ENCODE measurements at regions not wholly inside any gene's neighbourhood (a gene's known extent, or its start where the extent isn't known, plus 50 kb on each side); places are given as distances from the start of the nearest gene placed in this dataset.

DNA sequence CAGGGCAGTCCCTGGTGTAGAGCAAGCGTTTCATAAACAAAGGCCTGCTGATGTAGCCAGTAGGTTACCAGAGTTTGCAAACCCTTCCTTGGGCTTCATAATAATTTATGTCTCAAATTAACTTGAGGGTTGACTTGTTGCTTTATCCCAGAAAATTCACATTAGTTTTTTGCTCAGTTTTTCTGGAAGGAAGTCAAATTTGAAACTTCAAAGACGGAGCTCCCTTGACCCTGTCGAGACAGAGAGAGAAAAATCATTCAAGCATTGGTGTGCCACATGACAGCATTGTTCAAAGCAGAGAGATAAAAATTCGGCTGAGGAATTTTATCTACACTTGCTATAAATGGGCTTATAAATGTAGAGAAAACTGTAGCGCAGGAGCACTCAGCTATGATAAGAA is 627.7 kb downstream of the TNS3 start:
- no peak overlapping the region for H3K4me3 ChIP-seq (ENCODE audit: low read depth, low read length)
- no peak overlapping the region for H3K4me3 Mint-ChIP-seq
- H3K36me3 Mint-ChIP-seq = no peaks in the 10 kb centered on the region
- no peaks in the 10 kb centered on the region for H3K27me3 ChIP-seq (ENCODE audit: control insufficient read depth, insufficient read depth, low read length)
- H3K4me1 ChIP-seq (ENCODE audit: control insufficient read depth, insufficient read depth, low read length, poor library complexity, severe bottlenecking) = no peaks in the 10 kb centered on the region
- H3K27ac Mint-ChIP-seq = no peak overlapping the region
- no peak overlapping the region for H3K27ac ChIP-seq (ENCODE audit: insufficient read depth, low read length, poor library complexity, severe bottlenecking)
- no peaks in the 10 kb centered on the region for H3K36me3 ChIP-seq (ENCODE audit: control insufficient read depth, insufficient read depth, low read length)
- H3K9me3 ChIP-seq (ENCODE audit: control insufficient read depth in 2 of 2, low read length in 2 of 2) = no peaks in the 10 kb centered on the region
- no peaks in the 10 kb centered on the region for H3K27me3 Mint-ChIP-seq
- H3K4me1 Mint-ChIP-seq = no peaks in the 10 kb centered on the region
- DNase-seq (no peak), ATAC-seq (ENCODE audit: low read depth in 2 of 2) (no peak)
- H3K9me3 Mint-ChIP-seq = peaks cover 0 to 8% (median 4%) of the 10 kb centered on the region in 7 donors

DNA sequence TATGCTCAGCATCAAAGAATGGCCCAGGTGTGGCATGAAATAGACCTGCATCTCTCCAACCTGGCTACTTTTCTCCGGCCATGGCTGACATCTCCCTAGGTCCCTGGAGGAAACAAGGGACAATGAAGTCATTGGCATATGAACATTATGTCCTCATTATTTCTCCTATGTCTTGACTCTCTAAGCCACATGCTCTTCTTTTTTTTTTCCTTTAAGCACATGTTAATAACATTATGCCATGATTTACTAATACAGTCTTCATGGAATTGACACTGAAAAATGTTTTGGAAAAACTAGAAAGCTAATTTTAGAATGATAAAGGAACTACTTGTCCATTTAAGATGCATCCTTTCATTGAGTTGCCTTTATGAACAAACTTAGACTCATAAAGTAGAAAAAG is 628.9 kb downstream of the TNS3 start:
- Mint-ChIP-seq H3K4me3 (no peak overlapping the region), H3K27ac (no peak overlapping the region), H3K9me3 (peaks cover 0 to 5% (median 3%) of the 10 kb centered on the region in 7 donors), H3K4me1 (no peaks in the 10 kb centered on the region), H3K36me3 (no peaks in the 10 kb centered on the region), H3K27me3 (no peaks in the 10 kb centered on the region)
- Histone ChIP-seq H3K27me3 (ENCODE audit: control insufficient read depth, insufficient read depth, low read length) (no peaks in the 10 kb centered on the region), H3K4me1 (ENCODE audit: control insufficient read depth, insufficient read depth, low read length, poor library complexity, severe bottlenecking) (no peaks in the 10 kb centered on the region), H3K27ac (ENCODE audit: insufficient read depth, low read length, poor library complexity, severe bottlenecking) (no peak overlapping the region), H3K4me3 (ENCODE audit: low read depth, low read length) (no peak overlapping the region), H3K36me3 (ENCODE audit: control insufficient read depth, insufficient read depth, low read length) (no peaks in the 10 kb centered on the region), H3K9me3 (ENCODE audit: control insufficient read depth in 2 of 2, low read length in 2 of 2) (no peaks in the 10 kb centered on the region)
- ATAC-seq (ENCODE audit: low read depth in 2 of 2) (no peak), DNase-seq (no peak)

DNA sequence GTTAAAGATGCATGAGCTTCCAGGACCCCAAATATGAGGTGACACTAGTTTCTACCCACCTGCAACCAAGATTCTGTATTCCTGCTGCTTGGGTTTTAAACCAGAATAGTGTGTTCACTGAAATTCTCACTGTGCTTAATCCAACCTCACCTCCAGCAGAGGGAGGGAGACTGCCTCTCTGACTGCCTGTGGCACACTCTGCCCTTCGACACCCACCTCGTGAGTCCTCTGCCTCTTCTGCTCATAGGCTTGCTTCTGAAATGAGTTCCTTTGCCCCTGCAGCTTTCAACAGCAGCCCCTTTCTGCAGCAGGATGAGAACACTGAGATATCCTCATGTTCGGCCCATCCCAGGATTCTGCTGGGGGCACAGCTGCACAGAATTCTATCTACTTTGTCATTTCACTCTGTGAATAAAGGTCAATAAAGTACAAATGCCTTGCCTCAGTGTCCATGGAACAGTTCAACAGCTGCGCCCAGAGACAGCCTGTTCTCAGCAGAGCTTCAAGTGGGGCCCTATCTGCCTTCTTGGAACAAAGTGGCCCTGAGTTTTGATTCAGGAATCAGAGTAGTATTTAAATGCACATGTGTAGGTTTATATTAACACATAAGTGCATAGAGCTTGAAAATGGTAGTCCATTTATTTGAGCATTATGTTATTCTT is 632.5 kb downstream of the TNS3 start:
- Histone ChIP-seq H3K27me3 (ENCODE audit: control insufficient read depth, insufficient read depth, low read length) (no peaks in the 10 kb centered on the region), H3K4me1 (ENCODE audit: control insufficient read depth, insufficient read depth, low read length, poor library complexity, severe bottlenecking) (no peaks in the 10 kb centered on the region), H3K27ac (ENCODE audit: insufficient read depth, low read length, poor library complexity, severe bottlenecking) (no peak overlapping the region), H3K9me3 (ENCODE audit: control insufficient read depth in 2 of 2, low read length in 2 of 2) (no peaks in the 10 kb centered on the region), H3K36me3 (ENCODE audit: control insufficient read depth, insufficient read depth, low read length) (no peaks in the 10 kb centered on the region), H3K4me3 (ENCODE audit: low read depth, low read length) (no peak overlapping the region)
- H3K9me3 Mint-ChIP-seq = peaks cover 0 to 5% (median 1%) of the 10 kb centered on the region in 7 donors
- no peaks in the 10 kb centered on the region for H3K4me1 Mint-ChIP-seq
- H3K27me3 Mint-ChIP-seq = no peaks in the 10 kb centered on the region
- H3K36me3 Mint-ChIP-seq = no peaks in the 10 kb centered on the region
- DNase-seq (no peak), ATAC-seq (ENCODE audit: low read depth in 2 of 2) (no peak)
- H3K27ac Mint-ChIP-seq = no peak overlapping the region
- no peak overlapping the region for H3K4me3 Mint-ChIP-seq

DNA sequence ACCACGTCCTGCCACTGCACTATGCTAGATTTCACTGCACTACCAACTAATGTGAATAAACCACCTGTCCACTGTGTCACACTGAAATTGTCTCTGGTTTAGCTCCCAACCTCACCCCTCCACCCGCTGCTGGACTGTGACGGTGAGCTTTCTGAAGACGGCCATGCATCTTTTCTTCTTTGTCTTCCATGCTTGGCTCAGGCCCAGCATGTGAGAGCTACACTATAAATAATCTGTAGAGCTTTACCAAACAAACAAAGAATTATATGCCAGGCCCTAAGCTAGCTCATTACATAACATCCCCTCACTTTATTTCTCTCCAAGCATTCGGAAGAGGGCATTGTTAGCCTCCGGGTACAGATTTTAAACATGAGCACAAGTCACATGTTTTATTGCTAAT is 633.2 kb downstream of the TNS3 start:
- Mint-ChIP-seq H3K4me3 (no peak overlapping the region), H3K27me3 (no peaks in the 10 kb centered on the region), H3K27ac (no peak overlapping the region), H3K36me3 (no peaks in the 10 kb centered on the region), H3K4me1 (no peaks in the 10 kb centered on the region), H3K9me3 (peaks cover 0 to 5% (median 3%) of the 10 kb centered on the region in 7 donors)
- no peaks in the 10 kb centered on the region for H3K9me3 ChIP-seq (ENCODE audit: control insufficient read depth in 2 of 2, low read length in 2 of 2)
- no peak overlapping the region for H3K27ac ChIP-seq (ENCODE audit: insufficient read depth, low read length, poor library complexity, severe bottlenecking)
- no peaks in the 10 kb centered on the region for H3K36me3 ChIP-seq (ENCODE audit: control insufficient read depth, insufficient read depth, low read length)
- DNase-seq = no peak
- H3K4me1 ChIP-seq (ENCODE audit: control insufficient read depth, insufficient read depth, low read length, poor library complexity, severe bottlenecking) = no peaks in the 10 kb centered on the region
- no peak overlapping the region for H3K4me3 ChIP-seq (ENCODE audit: low read depth, low read length)
- no peaks in the 10 kb centered on the region for H3K27me3 ChIP-seq (ENCODE audit: control insufficient read depth, insufficient read depth, low read length)
- ATAC-seq (ENCODE audit: low read depth in 2 of 2) = no peak

DNA sequence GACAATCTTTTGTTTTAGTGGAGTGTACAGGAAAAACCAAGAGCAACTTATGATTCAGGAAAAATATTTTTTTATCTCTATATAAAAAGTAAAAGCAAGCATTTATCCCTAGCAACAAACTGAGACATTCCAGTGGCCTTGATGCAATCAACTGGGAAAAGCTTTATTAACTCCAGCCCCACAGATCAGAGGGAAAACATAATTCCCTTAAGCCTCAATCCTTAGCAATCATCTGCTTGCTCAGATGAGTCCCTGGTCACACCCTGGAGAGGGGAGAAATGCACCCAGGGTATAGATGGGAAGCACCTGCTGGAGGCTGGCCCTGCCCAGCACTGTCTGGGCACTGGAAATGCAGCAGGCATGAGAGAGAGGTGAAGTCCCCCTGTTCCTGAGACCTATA is 636.6 kb downstream of the TNS3 start:
- Mint-ChIP-seq H3K4me1 (no peaks in the 10 kb centered on the region), H3K27ac (no peak overlapping the region)
- ATAC-seq (ENCODE audit: low read depth in 2 of 2) = no peak

DNA sequence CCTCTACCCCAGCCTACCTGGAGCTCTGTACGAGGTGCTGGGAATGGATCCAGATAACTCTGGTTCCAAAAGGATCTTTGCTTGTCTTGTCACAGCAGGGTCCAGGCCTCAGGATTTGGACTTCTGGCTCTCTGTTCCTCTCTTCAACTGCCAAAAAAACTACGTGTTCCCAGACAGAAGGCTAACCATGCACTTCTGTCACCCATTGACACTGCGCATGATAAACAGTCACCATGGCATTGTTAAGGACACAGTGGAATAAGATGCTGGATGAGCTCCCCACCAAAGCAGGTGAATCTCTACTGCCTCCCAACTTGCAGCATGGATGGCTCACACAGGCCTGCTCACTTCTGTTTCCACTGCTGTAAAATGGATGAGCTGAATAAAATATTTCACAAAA is 637.9 kb downstream of the TNS3 start:
- Histone ChIP-seq H3K4me3 (ENCODE audit: low read depth, low read length) (no peak overlapping the region), H3K9me3 (ENCODE audit: control insufficient read depth in 2 of 2, low read length in 2 of 2) (peaks cover 0 to 5% of the 10 kb centered on the region in 2 experiments), H3K4me1 (ENCODE audit: control insufficient read depth, insufficient read depth, low read length, poor library complexity, severe bottlenecking) (no peaks in the 10 kb centered on the region), H3K27me3 (ENCODE audit: control insufficient read depth, insufficient read depth, low read length) (no peaks in the 10 kb centered on the region), H3K36me3 (ENCODE audit: control insufficient read depth, insufficient read depth, low read length) (no peaks in the 10 kb centered on the region), H3K27ac (ENCODE audit: insufficient read depth, low read length, poor library complexity, severe bottlenecking) (no peak overlapping the region)
- Mint-ChIP-seq H3K27ac (no peak overlapping the region), H3K4me3 (no peak overlapping the region), H3K36me3 (no peaks in the 10 kb centered on the region), H3K4me1 (no peaks in the 10 kb centered on the region), H3K27me3 (no peaks in the 10 kb centered on the region), H3K9me3 (peaks cover 0 to 9% (median 0%) of the 10 kb centered on the region in 7 donors)
- DNase-seq = no peak
- no peak for ATAC-seq (ENCODE audit: low read depth in 2 of 2)

More for the DNA sequence above, 636.6 kb downstream of the TNS3 start:
- no peaks in the 10 kb centered on the region for H3K36me3 Mint-ChIP-seq
- Histone ChIP-seq H3K4me1 (ENCODE audit: control insufficient read depth, insufficient read depth, low read length, poor library complexity, severe bottlenecking) (no peaks in the 10 kb centered on the region), H3K9me3 (ENCODE audit: control insufficient read depth in 2 of 2, low read length in 2 of 2) (no peaks in the 10 kb centered on the region), H3K27ac (ENCODE audit: insufficient read depth, low read length, poor library complexity, severe bottlenecking) (no peak overlapping the region), H3K27me3 (ENCODE audit: control insufficient read depth, insufficient read depth, low read length) (no peaks in the 10 kb centered on the region), H3K36me3 (ENCODE audit: control insufficient read depth, insufficient read depth, low read length) (no peaks in the 10 kb centered on the region), H3K4me3 (ENCODE audit: low read depth, low read length) (no peak overlapping the region)
- no peak overlapping the region for H3K4me3 Mint-ChIP-seq
- H3K27me3 Mint-ChIP-seq = no peaks in the 10 kb centered on the region
- peaks cover 0 to 11% (median 0%) of the 10 kb centered on the region in 7 donors for H3K9me3 Mint-ChIP-seq
- DNase-seq = no peak

DNA sequence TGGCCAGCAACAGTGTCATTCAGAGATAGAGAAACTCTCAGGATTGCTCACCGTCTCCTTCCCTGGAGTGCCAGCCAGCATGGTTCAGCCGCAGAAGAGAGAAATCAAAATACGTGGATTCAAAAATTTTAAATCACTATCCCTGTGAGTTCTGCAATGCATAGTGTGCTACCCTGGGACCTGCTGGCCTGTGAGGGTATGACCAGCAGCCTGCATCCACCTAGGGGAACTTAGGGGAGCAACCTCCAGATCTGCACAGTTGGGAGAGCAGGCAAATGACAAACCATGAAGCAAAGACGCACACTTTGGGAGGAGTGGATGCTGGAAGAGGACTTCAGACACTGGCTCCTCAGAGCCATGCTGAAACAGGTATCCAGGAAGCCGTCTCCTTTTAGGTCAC is 639.3 kb downstream of the TNS3 start:
- no peak for ATAC-seq (ENCODE audit: low read depth in 2 of 2)
- Mint-ChIP-seq H3K27ac (no peak overlapping the region), H3K4me3 (no peak overlapping the region), H3K4me1 (no peaks in the 10 kb centered on the region), H3K9me3 (peaks cover 0 to 18% (median 0%) of the 10 kb centered on the region in 7 donors), H3K27me3 (no peaks in the 10 kb centered on the region), H3K36me3 (no peaks in the 10 kb centered on the region)
- peaks cover 0 to 5% of the 10 kb centered on the region in 2 experiments for H3K9me3 ChIP-seq (ENCODE audit: control insufficient read depth in 2 of 2, low read length in 2 of 2)
- no peak overlapping the region for H3K4me3 ChIP-seq (ENCODE audit: low read depth, low read length)
- H3K27ac ChIP-seq (ENCODE audit: insufficient read depth, low read length, poor library complexity, severe bottlenecking) = no peak overlapping the region
- H3K4me1 ChIP-seq (ENCODE audit: control insufficient read depth, insufficient read depth, low read length, poor library complexity, severe bottlenecking) = no peaks in the 10 kb centered on the region
- no peak for DNase-seq
- H3K36me3 ChIP-seq (ENCODE audit: control insufficient read depth, insufficient read depth, low read length) = no peaks in the 10 kb centered on the region
- no peaks in the 10 kb centered on the region for H3K27me3 ChIP-seq (ENCODE audit: control insufficient read depth, insufficient read depth, low read length)

DNA sequence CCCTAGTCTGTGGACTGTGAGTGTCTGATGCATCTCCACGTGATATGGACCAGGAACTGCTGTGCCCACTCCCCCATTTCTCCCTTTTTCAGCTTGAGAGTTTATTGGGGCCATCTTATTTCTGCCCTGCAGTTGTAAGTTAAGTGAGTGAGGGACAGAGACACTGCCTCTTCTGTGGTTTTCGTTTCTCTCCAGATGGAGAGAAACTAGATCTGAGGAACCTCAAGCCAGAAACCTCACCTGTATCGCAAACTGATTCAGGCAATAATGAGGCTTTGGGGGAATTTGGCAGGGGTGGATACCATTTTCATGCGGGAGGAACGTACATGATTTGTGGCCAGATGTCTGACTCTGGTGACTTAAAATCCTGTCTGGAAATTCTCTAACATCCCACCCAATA is 641.7 kb downstream of the TNS3 start:
- ATAC-seq (ENCODE audit: low read depth in 2 of 2) (no peak), DNase-seq (no peak)
- Histone ChIP-seq H3K9me3 (ENCODE audit: control insufficient read depth in 2 of 2, low read length in 2 of 2) (peaks cover 0 to 5% of the 10 kb centered on the region in 2 experiments), H3K27ac (ENCODE audit: insufficient read depth, low read length, poor library complexity, severe bottlenecking) (no peak overlapping the region), H3K4me1 (ENCODE audit: control insufficient read depth, insufficient read depth, low read length, poor library complexity, severe bottlenecking) (no peaks in the 10 kb centered on the region), H3K27me3 (ENCODE audit: control insufficient read depth, insufficient read depth, low read length) (no peaks in the 10 kb centered on the region), H3K36me3 (ENCODE audit: control insufficient read depth, insufficient read depth, low read length) (no peaks in the 10 kb centered on the region), H3K4me3 (ENCODE audit: low read depth, low read length) (no peak overlapping the region)
- Mint-ChIP-seq H3K9me3 (peaks cover 0 to 18% (median 4%) of the 10 kb centered on the region in 7 donors), H3K27ac (no peak overlapping the region), H3K27me3 (no peaks in the 10 kb centered on the region), H3K4me3 (no peak overlapping the region), H3K4me1 (no peaks in the 10 kb centered on the region), H3K36me3 (no peaks in the 10 kb centered on the region)
